ENCODE measurements at regions not wholly inside any gene's neighbourhood (a gene's known extent, or its start where the extent isn't known, plus 50 kb on each side); places are given as distances from the start of the nearest gene placed in this dataset.

DNA sequence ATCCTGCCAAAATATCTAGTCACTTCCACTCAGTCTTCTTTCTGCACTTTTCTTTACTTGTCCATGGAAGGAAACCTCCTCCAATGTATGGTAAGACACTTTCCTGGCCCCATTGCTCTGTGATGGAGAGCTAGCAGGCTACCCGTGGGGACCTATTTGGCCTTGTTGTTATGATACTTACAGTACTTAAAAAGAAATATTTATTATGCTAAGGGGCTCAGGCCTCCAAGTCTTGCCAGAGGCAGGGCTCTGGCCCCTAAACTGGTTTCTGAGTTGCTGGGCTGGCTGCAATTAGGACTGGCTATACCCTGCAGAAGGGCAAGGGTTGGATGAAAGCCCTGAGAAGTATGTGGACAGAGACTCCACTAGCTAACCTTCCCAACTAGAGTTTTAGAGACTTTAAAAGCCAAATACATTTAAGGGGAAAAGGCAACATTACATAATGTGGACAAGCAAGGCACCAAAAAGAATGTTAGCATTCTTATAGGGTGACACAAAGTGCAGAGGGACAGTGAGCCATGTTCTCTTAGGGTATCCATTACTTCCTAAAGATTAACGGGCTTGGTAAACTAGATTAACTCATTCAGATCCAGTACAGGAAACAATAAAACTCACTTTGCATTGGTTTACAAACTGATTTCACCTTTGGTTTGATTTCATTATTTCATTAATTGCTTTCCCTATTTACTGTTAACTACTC lies 84.9 kb upstream of the INHBA start:
- DNase-seq: no peak

DNA sequence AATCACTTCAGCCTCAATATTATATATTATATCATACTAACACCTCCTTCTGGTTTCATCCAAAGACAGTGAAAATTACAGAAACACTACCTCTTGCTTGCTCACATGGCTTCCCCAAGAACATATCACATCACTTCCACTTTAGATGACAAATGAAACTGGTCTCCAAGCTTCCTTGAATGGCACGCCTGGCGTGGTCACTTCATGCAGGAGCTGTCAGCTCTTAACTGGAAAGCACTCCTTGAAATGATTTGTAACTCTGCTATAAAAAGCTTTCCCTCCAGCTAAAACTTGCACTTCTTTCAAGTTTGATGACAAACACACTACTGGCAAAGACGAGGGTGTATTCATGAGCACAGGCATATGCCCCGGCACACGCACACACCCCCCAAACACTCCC lies 84.1 kb upstream of the INHBA start:
- no peak for DNase-seq

DNA sequence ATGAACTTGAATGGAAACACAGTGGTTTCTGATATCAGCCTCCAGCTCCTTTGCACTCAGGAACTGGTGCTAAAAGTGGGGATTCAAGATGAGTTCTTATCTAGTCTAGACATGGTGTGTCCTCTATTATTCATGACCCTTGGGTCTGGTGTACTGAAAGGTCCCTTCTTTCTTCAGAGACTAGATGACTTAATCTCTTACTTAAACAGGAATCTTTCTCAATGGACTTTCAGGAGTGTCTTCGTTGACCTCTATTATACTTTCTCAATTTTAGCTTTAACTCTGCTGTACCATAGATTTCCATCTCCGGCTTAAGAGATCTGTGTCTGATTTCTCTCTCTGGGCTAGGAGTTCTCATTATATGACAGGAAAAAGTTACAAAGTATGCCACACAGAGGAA lies 83.5 kb upstream of the INHBA start:
- DNase-seq: no peak

DNA sequence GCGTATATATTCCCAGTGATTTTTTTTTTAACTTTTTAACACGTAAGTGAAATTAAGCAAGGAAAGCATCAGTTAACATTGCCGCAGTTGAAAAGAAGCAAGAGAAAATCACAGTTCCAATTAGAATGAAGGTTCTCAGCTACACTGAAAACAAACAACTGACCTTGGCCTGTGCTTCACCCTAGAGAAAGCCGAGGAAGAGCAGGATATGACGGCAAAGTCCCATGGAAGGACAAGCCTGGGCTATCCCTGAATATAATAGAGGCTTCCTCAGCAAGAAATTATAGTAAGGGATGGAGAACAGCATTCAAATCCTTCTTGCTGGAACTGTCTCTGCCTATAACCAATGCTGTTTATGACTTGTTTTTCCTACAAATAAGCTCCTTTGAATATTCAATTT lies 83.0 kb upstream of the INHBA start:
- DNase-seq: no peak

DNA sequence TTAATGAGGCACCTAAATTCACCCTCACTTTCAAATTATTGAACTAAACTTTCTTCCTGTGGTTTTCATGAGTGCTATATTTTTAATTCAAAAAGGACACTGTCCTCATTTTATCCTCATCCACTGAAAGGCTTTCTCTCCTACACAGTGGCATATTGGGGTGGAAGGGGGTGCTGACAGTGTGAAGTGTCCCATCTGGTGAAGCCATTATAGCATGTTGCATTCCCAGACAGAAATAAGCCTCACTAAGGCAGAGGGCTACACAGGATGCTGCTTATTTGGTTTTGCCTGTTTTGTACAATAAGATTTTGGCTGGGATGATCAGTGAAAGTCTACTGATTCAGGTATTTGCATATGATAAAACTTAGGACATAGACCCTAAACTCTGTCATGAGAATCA lies 82.4 kb upstream of the INHBA start:
- no peak for DNase-seq

DNA sequence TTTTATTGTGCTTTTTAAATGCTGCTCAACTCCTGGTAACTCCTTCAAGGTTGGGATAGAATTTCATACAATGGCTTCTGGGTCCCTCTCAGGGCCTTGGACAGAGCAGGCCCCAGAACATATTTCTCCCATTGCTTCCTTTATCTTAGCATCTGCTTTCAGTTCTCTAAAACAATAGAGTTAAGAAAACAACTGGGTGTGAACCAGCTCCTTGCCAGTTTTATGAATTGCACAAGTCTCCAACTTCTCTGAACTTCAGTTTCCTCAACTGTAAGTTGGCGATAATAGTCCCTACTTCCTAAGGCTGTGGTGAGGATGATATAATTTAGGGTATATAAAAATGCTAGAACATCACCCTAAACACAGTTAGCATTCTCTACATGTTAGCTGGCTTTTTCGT lies 77.0 kb upstream of the INHBA start:
- DNase-seq: no peak

DNA sequence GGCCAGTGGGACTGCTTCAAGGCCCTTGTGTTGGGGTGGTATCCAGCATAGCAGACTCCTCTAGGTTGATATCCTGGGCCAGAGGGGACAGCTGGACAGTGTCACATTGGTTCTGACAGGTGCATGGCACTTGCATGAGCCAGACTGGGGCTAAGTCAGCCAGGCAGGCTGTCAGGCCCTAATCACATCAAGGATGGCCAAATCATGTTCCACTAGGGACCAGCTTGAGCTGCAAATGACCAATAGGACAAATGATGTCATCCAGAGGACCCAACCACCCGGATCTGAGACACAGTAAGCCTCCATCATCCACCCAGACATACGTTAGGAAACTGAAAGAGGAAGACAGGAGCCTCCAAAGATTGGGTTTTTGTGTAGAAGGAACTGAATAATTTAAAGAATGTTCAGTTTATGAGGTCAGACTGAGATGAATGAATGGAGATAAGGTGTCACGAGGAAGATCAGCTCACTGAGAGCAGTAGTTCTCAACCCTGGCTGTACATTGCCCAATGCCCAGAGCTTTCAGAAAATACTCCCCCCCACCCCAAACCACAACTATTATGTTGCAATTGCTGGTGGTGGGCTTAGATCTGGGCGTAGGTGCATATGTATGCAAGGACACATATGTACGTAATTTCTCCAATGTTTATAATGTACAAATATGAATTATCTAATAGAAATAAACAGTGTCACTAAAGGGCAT lies 75.2 kb upstream of the INHBA start:
- DNase-seq: no peak

DNA sequence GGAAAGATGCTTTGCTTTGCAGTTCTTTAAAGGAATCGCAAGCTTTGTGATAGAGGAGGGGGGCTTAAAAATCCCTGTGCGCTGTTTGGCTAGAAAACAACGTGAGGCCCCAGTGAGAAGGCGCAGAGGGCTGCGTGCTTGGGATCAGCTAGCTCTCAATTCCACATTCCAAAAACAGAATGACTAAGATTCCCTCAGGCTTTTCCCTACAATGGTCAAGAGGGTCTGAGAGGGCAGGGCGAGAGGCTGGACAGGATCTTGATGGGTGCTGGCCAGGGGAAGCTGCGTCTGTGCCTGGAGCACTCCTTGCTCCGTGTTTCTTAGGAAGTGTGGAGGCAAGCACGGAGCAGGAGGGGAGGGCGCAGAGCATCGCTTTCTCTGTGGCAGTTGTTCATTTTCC lies 72.1 kb upstream of the INHBA start:
- DNase-seq: no peak

DNA sequence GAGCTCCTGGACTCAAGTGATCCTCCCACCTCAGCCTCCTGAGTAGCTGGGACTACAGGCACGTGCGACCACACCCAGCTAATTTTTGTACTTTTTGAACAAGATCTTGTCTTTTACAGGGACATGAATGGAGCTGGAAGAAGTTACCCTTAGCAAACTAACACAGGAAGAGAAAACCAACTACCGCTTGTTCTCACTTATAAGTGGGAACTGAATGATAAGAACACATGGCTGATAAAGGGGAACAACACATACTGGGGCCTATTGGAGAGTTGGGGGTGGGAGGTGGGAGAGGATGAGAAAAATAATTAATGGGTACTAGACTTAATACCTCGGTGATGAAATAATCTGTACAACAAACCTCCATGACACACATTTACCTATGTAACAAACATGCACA lies 70.9 kb upstream of the INHBA start:
- no peak for DNase-seq

DNA sequence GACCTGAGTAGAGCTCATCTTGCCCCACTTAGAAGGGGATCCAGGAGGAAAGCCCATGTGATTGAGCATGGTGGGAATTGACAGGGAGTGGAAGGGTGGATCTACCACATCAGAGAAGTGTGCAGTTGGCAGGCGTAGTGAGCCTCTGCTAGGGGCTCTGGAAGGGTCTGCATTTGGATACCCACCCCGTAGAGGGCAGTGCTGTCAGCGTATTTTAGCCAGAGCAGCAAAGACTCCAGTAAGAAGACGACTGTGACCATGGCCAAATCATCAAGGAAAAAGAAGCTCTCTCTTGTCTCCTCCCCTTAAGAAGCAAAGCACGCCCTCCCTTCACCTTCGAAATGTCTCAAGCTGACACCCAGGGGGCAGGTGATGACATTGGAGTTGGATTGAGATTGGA lies 68.8 kb upstream of the INHBA start:
- no peak for DNase-seq

DNA sequence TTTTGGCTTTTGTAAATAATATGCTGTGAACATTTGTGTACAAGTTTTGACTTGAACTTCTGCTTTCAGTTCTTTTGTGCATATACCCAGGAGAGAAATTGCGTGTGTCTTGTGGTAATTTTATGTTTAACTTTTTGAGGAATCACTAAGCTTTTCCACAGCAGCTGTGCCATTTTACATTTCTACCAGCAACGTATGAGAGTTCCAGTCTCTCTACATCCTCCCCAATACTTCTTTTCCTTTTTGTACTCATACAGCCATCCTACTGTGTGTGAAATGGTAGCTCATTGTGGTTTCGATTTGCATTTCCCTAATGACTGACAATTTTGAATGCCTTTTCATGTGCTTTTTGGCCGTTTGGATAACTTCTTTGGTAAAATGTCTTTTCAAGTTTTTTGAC lies 66.3 kb upstream of the INHBA start:
- no peak for DNase-seq

DNA sequence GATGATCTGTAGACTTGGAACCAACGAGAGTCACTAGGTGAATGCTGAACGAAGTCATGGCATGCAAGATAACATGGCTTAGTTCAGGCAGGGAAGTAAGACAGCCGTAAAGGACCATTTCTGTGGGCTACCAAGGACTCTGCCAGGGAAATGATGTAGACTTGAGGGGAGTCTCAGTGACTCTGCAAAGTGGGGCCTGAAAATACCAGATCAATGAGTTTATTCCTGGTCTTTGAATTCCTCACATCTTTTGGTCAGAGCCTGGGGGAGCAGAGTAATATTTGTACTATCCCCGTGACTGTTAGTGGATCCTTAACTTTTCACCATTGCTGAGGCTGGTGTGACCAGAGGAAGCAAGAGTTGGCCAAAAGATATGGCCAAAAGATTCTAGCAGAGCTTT lies 60.7 kb upstream of the INHBA start:
- no peak for DNase-seq

DNA sequence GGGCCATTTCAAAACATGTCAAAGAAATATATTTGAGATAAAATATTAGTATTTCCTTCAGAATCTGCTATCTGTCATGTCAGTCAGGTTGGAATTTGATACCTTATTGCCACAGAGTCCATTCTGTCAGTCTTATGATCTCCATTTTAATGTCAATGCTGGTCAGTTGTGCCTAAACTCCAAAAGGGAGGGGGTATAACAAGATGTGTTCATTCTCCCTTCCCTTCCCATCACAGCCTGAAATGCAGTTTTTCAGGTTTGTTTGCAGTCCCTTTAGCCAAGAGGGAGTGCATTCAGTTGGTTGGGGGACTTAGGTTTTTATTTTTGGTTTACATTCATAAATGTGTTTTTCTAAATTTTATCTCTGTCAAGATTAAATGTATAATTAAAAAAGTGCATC lies 59.8 kb upstream of the INHBA start:
- DNase-seq: no peak

DNA sequence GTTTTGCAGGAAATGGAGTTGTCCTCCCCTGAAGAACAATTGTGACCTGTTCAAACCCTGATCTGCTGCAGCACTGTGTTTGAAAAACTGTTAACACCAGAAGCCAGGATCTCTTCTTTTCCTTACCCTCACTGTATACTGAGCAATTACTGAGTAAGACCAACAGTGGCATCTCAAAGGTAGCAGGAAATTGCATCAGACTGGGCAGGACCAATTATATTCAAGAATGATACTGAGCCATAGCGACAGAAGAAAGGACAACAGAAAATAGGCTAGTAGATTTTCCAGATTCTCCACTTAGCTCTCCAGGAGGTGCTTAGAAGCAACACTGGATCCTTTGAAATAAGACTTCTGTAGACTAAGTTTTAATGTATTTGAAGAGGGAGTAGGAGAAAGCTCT lies 57.4 kb upstream of the INHBA start:
- DNase-seq: no peak

DNA sequence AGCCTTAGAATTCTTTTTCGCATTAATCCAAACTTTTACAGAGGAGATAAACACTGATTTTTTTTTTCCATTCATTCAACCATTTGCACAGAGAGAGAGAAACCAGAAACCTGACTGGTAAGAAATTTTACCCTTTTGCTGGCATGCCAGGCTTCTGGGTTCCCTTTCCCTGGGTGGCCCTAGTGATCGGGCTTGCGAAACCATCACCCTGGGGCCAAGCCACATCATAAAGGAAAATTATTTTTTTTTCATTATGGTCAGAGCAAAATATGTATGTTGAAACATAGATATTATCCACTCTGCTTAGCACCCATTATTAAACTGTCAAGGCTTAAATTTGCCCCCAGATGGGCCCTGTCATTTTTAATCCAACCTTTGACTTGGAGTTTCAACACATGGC lies 55.4 kb upstream of the INHBA start:
- DNase-seq: no peak

DNA sequence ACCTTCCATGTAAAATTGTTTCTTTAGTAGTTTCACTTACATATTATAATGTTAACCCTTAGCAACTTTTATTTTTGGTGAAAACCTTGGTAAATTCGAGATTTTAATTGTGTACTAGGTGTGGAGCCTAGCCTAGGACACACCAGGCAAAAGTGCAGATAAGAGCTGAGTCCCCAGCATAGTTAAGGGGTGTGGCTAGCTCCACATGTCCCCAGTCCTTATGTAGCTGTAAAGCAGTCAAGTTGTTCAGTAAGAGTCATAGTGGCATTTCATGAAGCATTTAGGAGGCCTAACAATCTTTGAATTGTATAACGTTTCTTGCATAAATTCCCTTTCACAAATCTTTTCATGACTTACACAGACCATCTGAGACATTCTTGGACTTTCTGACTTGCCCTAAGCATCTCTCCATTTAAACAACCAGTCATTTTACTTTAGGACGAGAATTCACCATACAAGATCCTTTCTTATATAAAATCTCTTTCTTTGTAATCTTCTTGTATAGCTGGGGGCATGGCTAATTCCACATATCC lies 53.8 kb upstream of the INHBA start:
- DNase-seq: no peak

DNA sequence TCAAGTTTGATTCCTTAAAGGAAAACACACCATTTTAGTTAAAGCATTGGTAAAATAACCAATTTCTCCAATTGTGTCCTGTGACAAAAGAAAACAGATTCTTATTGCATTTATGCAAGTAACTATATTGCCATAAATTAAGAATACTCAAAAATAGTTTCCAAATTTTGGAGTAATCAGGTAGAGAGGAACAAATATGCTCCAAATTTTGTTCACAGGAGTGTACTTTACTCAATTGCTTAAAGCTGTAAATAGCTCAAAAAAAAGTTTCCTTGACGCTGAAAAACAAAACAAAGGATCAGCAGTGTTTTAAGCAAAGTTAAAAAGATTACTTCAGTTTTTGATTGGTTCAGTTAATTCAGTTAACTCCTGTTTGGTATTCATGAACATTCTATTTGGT lies 52.2 kb upstream of the INHBA start:
- DNase-seq: no peak

DNA sequence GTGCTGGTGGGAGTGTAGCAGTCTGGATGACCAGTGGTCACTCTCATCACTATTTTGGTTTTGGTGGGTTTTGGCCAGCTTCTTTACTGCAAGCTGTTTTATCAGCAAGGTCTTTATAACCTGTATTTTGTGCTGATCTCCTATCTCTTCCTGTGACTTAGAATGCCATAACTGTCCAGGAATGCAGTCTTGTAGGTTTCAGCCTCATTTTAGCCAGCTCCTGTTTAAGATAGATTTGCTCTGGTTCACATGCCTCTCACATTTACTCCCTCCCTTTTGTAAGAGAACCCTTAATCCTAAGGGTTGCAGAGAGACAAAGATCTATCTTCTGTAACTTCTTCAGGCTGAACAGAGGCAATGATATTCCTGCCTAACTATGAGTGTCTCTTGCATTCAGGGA lies 51.2 kb upstream of the INHBA start:
- DNase-seq: no peak

All from activated CD4-positive, alpha-beta T cell treated with anti-CD3 and anti-CD28 coated beads for 1 hour (primary cell).